PC-3 (cell line): ENCODE measurements at regions not wholly inside any gene's neighbourhood (a gene's known extent, or its start where the extent isn't known, plus 50 kb on each side); places are given as distances from the start of the nearest gene placed in this dataset.

Experiments
- ATAC-seq: fragments of 200-7000 bp; cut with Tn5 transposase; 2 replicates; pipeline ENCODE4 v1.9.1; 2020; ENCODE audit warnings: mild to moderate bottlenecking, moderate library complexity
- BruUV-seq: library from RNA; stranded (reverse); fragments of 400-500 nt; replicated peaks from 2 replicates; lab custom pipeline; 2021; lab: Mats Ljungman, UMichigan
- CTCF ChIA-PET: fragments of 300-600 bp; sonication (Branson Sonifier 250); formaldehyde crosslinking; loops from one replicate; lab custom pipeline; 2022; ENCODE audit warnings: antibody characterized with exemption; lab: Charles Lee
- POLR2A ChIA-PET: fragments of 300-600 bp; sonication (Branson Sonifier 250); formaldehyde crosslinking; loops from one replicate; lab custom pipeline; 2022; ENCODE audit warnings: antibody characterized with exemption; ENCODE audit not compliant: unreplicated experiment; lab: Charles Lee
- DNase-seq: peaks from one replicate; pipeline ENCODE4 v3.0.0-alpha.2; 2015
- H2AFZ ChIP-seq: fragments of 300-600 bp; sonication (generic); 2 replicates; pipeline ENCODE4 v1.6.0; 2016; ENCODE audit warnings: antibody characterized with exemption, low read length
- H3F3A ChIP-seq: fragments of 300-600 bp; sonication (generic); one replicate; pipeline ENCODE4 v1.6.0; 2017; ENCODE audit warnings: antibody characterized with exemption, low read length, control low read depth, mild to moderate bottlenecking; ENCODE audit not compliant: unreplicated experiment
- H3K27ac ChIP-seq: fragments of 300-600 bp; sonication (generic); 2 replicates; pipeline ENCODE4 v1.5.1; 2016; ENCODE audit warnings: mild to moderate bottlenecking, low read length
- H3K27me3 ChIP-seq: fragments of 300-600 bp; sonication (generic); 2 replicates; pipeline ENCODE4 v1.6.1; 2016; ENCODE audit warnings: low read length, mixed read lengths
- H3K36me3 ChIP-seq: fragments of 300-600 bp; sonication (generic); 2 replicates; pipeline ENCODE4 v1.6.1; 2016; ENCODE audit warnings: low read depth, mixed run types, low read length, mixed read lengths
- H3K4me1 ChIP-seq: fragments of 300-600 bp; sonication (generic); 2 replicates; pipeline ENCODE4 v1.5.1; 2016; ENCODE audit warnings: low read length; ENCODE audit not compliant: insufficient read depth
- H3K4me2 ChIP-seq: fragments of 300-600 bp; sonication (generic); 2 replicates; pipeline ENCODE4 v1.6.0; 2016; ENCODE audit warnings: low read length
- H3K4me3 ChIP-seq: fragments of 300-600 bp; sonication (generic); 2 replicates; pipeline ENCODE4 v1.5.1; 2016; ENCODE audit warnings: mild to moderate bottlenecking, low read length, mixed read lengths
- H3K79me2 ChIP-seq: fragments of 300-600 bp; sonication (generic); 2 replicates; pipeline ENCODE4 v1.6.1; 2017; ENCODE audit warnings: low read length, mixed read lengths
- H3K9ac ChIP-seq: fragments of 300-600 bp; sonication (generic); 2 replicates; pipeline ENCODE4 v1.6.0; 2016; ENCODE audit warnings: mild to moderate bottlenecking, low read length
- H3K9me2 ChIP-seq: fragments of 300-600 bp; sonication (generic); replicated peaks from 2 replicates; pipeline ENCODE4 v1.6.1; 2016; ENCODE audit warnings: mixed run types, low read length, mixed read lengths
- H3K9me3 ChIP-seq: fragments of 300-600 bp; sonication (generic); 2 replicates; pipeline ENCODE4 v1.6.1; 2016; ENCODE audit warnings: low read length, mixed read lengths
- H4K20me1 ChIP-seq: fragments of 300-600 bp; sonication (generic); 2 replicates; pipeline ENCODE4 v1.6.1; 2016; ENCODE audit warnings: low read length, mixed read lengths
- EZH2 ChIP-seq: fragments of 300-600 bp; sonication (generic); IDR thresholded peaks from one replicate; pipeline ENCODE4 v1.6.1; 2017; ENCODE audit warnings: antibody characterized with exemption, mild to moderate bottlenecking, low read length; ENCODE audit not compliant: unreplicated experiment
- EZH2phosphoT487 ChIP-seq: fragments of 300-600 bp; sonication (generic); IDR thresholded peaks from 2 replicates; pipeline ENCODE4 v1.6.1; 2018; ENCODE audit warnings: mild to moderate bottlenecking, antibody characterized with exemption, low read length, borderline replicate concordance
- intact Hi-C: fragments of 100-400 bp; cut with micrococcal nuclease; formaldehyde crosslinking; loops from 2 replicates; pipeline ENCODE4 v1.9.0; 2023
- TF ChIP-seq, protein P1 (sequence below): fragments of 300-600 bp; sonication (generic); conservative IDR thresholded peaks from 2 replicates; pipeline ENCODE4 v1.5.1; 2017; ENCODE audit warnings: antibody characterized with exemption, low read depth, mild to moderate bottlenecking, low read length

DNA sequence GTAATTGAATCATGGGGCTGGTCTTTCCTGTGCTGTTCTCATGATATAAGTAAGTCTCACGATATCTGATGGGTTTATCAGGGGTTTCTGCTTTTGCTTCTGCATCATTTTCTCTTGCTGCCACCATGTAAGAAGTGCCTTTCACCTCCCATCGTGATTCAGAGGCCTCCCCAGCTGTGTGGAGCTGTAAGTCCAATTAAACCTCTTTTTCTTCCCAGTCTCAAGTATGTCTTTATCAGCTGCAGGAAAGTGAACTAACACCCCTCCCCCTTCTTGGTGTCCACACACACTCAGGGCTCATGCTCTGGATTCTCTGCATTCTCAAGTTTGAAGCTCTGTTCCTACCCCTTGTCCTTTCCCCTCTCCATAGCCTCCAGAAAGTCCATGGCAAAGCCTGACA lies 107.1 kb downstream of the THBS2 start:
- H3K36me3 ChIP-seq: no peaks in the 10 kb centered on the region
- no peaks in the 10 kb centered on the region for H3F3A ChIP-seq
- no peaks in the 10 kb centered on the region for H3K27me3 ChIP-seq
- DNase-seq: no peak
- no peak overlapping the region for H3K4me2 ChIP-seq
- H4K20me1 ChIP-seq: no peaks in the 10 kb centered on the region
- intact Hi-C loops: no loop called here
- BruUV-seq: no TSS peak
- TF ChIP-seq, protein P1, sequence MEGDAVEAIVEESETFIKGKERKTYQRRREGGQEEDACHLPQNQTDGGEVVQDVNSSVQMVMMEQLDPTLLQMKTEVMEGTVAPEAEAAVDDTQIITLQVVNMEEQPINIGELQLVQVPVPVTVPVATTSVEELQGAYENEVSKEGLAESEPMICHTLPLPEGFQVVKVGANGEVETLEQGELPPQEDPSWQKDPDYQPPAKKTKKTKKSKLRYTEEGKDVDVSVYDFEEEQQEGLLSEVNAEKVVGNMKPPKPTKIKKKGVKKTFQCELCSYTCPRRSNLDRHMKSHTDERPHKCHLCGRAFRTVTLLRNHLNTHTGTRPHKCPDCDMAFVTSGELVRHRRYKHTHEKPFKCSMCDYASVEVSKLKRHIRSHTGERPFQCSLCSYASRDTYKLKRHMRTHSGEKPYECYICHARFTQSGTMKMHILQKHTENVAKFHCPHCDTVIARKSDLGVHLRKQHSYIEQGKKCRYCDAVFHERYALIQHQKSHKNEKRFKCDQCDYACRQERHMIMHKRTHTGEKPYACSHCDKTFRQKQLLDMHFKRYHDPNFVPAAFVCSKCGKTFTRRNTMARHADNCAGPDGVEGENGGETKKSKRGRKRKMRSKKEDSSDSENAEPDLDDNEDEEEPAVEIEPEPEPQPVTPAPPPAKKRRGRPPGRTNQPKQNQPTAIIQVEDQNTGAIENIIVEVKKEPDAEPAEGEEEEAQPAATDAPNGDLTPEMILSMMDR: no peak
- TF ChIP-seq EZH2 (no peak), EZH2phosphoT487 (no peak)
- H3K4me1 ChIP-seq: no peaks in the 10 kb centered on the region
- ChIA-PET CTCF (no interaction called here), POLR2A (no interaction called here)
- no peak overlapping the region for H2AFZ ChIP-seq
- ATAC-seq: no peak
- H3K27ac ChIP-seq: no peak overlapping the region
- H3K9me3 ChIP-seq: no peaks in the 10 kb centered on the region
- no peak overlapping the region for H3K4me3 ChIP-seq
- H3K9me2 ChIP-seq: no peaks in the 10 kb centered on the region
- H3K79me2 ChIP-seq: no peaks in the 10 kb centered on the region
- no peak overlapping the region for H3K9ac ChIP-seq

DNA sequence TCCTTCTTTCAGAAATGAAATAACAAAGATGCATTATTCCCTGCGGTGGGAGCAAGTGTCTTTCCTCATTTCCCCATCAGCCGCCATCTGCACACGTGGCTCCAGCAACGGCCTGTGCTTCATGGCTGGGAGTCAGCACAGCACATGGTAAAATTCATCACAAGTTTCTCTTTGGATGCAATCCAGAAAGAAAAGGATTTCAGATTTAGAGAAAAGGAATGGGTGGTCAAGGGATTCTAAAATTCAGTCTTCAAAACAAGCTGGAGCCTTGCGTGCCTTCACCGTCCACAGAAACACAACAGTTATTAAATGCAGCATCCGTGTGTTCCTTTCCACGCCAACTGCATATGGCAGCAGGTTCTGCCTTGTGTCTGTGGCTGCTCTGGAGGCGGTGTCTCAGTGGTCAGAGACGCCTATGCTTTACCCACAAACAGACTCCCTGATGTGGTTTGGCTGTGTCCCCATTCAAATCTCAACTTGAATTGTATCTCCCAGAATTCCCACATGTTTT lies 107.6 kb downstream of the THBS2 start:
- Histone ChIP-seq H3K9me3 (no peaks in the 10 kb centered on the region), H3K27ac (no peak overlapping the region), H3K4me1 (no peaks in the 10 kb centered on the region), H3K79me2 (no peaks in the 10 kb centered on the region), H2AFZ (no peak overlapping the region), H3K27me3 (no peaks in the 10 kb centered on the region), H3F3A (no peaks in the 10 kb centered on the region), H3K9me2 (no peaks in the 10 kb centered on the region), H3K4me2 (no peak overlapping the region), H3K9ac (no peak overlapping the region), H3K4me3 (no peak overlapping the region), H4K20me1 (no peaks in the 10 kb centered on the region), H3K36me3 (no peaks in the 10 kb centered on the region)
- no peak for ATAC-seq
- DNase-seq: no peak
- no peak for TF ChIP-seq EZH2phosphoT487
- no peak for TF ChIP-seq EZH2
- TF ChIP-seq, protein P1: no peak
- ChIA-PET POLR2A (no interaction called here), CTCF (no interaction called here)
- intact Hi-C loops: no loop called here
- BruUV-seq: no TSS peak

DNA sequence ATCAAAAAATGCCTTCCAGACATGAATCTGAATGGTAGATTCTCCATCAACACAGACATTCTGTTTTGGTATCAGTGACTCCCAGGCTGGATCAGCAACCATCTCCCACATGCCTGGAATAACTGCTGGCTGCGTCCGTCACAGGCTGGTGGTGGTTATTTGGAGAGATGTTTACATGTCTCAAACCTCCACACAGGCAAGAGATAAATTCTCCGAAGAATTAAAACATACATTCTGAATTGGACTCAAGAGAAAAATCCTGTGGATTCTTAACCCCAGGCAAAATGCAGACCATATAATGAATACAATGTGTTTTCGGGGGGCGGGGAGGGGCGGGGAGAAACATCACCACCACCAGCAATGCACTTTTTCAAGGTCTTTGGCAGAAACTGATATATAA lies 108.2 kb downstream of the THBS2 start:
- Histone ChIP-seq H3K4me2 (no peak overlapping the region), H3K4me1 (no peaks in the 10 kb centered on the region), H3K4me3 (no peak overlapping the region), H3K27ac (no peak overlapping the region), H3K9ac (no peak overlapping the region), H3K79me2 (no peaks in the 10 kb centered on the region), H3K36me3 (no peaks in the 10 kb centered on the region), H4K20me1 (no peaks in the 10 kb centered on the region), H3K9me3 (no peaks in the 10 kb centered on the region), H2AFZ (no peak overlapping the region), H3F3A (no peaks in the 10 kb centered on the region), H3K9me2 (no peaks in the 10 kb centered on the region), H3K27me3 (no peaks in the 10 kb centered on the region)
- CTCF ChIA-PET: no interaction called here
- TF ChIP-seq, protein P1: no peak
- TF ChIP-seq EZH2phosphoT487: no peak
- TF ChIP-seq EZH2: no peak
- ATAC-seq: no peak
- POLR2A ChIA-PET: no interaction called here
- BruUV-seq: no TSS peak
- intact Hi-C loops: no loop called here
- no peak for DNase-seq
